ENCODE measurements at regions not wholly inside any gene's neighbourhood (a gene's known extent, or its start where the extent isn't known, plus 50 kb on each side); places are given as distances from the start of the nearest gene placed in this dataset.

- Mint-ChIP-seq H3K4me3 (no peak overlapping the region), H3K27ac (no peak overlapping the region), H3K27me3 (peaks cover 27% of the 10 kb centered on the region), H3K4me1 (peaks cover under 1% of the 10 kb centered on the region), H3K9me3 (ENCODE audit: low read depth) (no peaks in the 10 kb centered on the region), H3K36me3 (no peaks in the 10 kb centered on the region)
- DNase-seq (no peak), ATAC-seq (no peak)
- CTCF ChIA-PET: interaction anchor here (2.0 kb wide), 1 partner anchor 75 kb away, joined by 7 read pairs; no protein-coding TSS in a partner anchor
Observed at GRCh38 chr21:33121715-33122475, 52.0 kb downstream of the OLIG1 start.

GRCh38 chr21:33122507-33122906 lies 52.6 kb downstream of the OLIG1 start:
- Mint-ChIP-seq H3K4me3 (no peak overlapping the region), H3K36me3 (no peaks in the 10 kb centered on the region), H3K27me3 (peaks cover 24% of the 10 kb centered on the region), H3K9me3 (ENCODE audit: low read depth) (no peaks in the 10 kb centered on the region), H3K4me1 (no peaks in the 10 kb centered on the region), H3K27ac (no peak overlapping the region)
- ATAC-seq: no peak
- CTCF ChIA-PET: interaction anchor here (2.0 kb wide), 1 partner anchor 75 kb away, joined by 7 read pairs; no protein-coding TSS in a partner anchor
- no peak for DNase-seq

- DNase-seq (no peak), ATAC-seq (no peak)
- Mint-ChIP-seq H3K4me3 (no peak overlapping the region), H3K27ac (no peak overlapping the region), H3K36me3 (no peaks in the 10 kb centered on the region), H3K27me3 (peaks cover 26% of the 10 kb centered on the region), H3K9me3 (ENCODE audit: low read depth) (no peaks in the 10 kb centered on the region), H3K4me1 (no peaks in the 10 kb centered on the region)
- CTCF ChIA-PET: interaction anchor here (0.7 to 2.0 kb wide), 3 partner anchors 74 to 311 kb away, joined by 3 to 7 read pairs (median 4); no protein-coding TSS in a partner anchor
Observed at GRCh38 chr21:33123374-33124123, 53.6 kb downstream of the OLIG1 start.

- DNase-seq (no peak), ATAC-seq (no peak)
- Mint-ChIP-seq H3K4me3 (no peak overlapping the region), H3K4me1 (no peaks in the 10 kb centered on the region), H3K9me3 (ENCODE audit: low read depth) (no peaks in the 10 kb centered on the region), H3K27me3 (peaks cover 26% of the 10 kb centered on the region), H3K27ac (no peak overlapping the region), H3K36me3 (no peaks in the 10 kb centered on the region)
- CTCF ChIA-PET: interaction anchor here (0.6 to 2.9 kb wide), 4 partner anchors 131 to 408 kb away, joined by 3 to 15 read pairs (median 6); no protein-coding TSS in a partner anchor
Observed at GRCh38 chr21:33124889-33125288, 54.9 kb downstream of the OLIG1 start.

GRCh38 chr21:33125680-33126375 lies 55.9 kb downstream of the OLIG1 start:
- no peak for DNase-seq
- CTCF ChIA-PET: interaction anchor here (0.7 to 2.9 kb wide), 6 partner anchors 26 to 293 kb away, joined by 3 to 15 read pairs (median 4); no protein-coding TSS in a partner anchor
- H3K36me3 Mint-ChIP-seq: no peaks in the 10 kb centered on the region
- ATAC-seq: no peak
- H3K4me1 Mint-ChIP-seq: no peaks in the 10 kb centered on the region
- no peaks in the 10 kb centered on the region for H3K9me3 Mint-ChIP-seq (ENCODE audit: low read depth)
- H3K27ac Mint-ChIP-seq: no peak overlapping the region
- H3K4me3 Mint-ChIP-seq: no peak overlapping the region
- peaks cover 25% of the 10 kb centered on the region for H3K27me3 Mint-ChIP-seq

GRCh38 chr21:33126569-33126968 lies 56.6 kb downstream of the OLIG1 start:
- Mint-ChIP-seq H3K4me3 (no peak overlapping the region), H3K27me3 (peaks cover 29% of the 10 kb centered on the region), H3K9me3 (ENCODE audit: low read depth) (no peaks in the 10 kb centered on the region), H3K4me1 (no peaks in the 10 kb centered on the region), H3K36me3 (no peaks in the 10 kb centered on the region), H3K27ac (no peak overlapping the region)
- CTCF ChIA-PET: interaction anchor here (0.7 to 2.9 kb wide), 9 partner anchors 26 to 289 kb away, joined by 3 to 15 read pairs (median 4); no protein-coding TSS in a partner anchor
- ATAC-seq (no peak), DNase-seq (no peak)

- Mint-ChIP-seq H3K4me3 (peak overlapping the region; percentile 53), H3K9me3 (ENCODE audit: low read depth) (no peaks in the 10 kb centered on the region), H3K27ac (no peak overlapping the region), H3K36me3 (no peaks in the 10 kb centered on the region), H3K4me1 (no peaks in the 10 kb centered on the region), H3K27me3 (peaks cover 34% of the 10 kb centered on the region)
- ATAC-seq (peak; percentile 76), DNase-seq (peak; percentile 76)
- CTCF ChIA-PET: interaction anchor here (1.0 to 2.9 kb wide), 17 partner anchors 8 to 304 kb away, joined by 3 to 15 read pairs (median 3); no protein-coding TSS in a partner anchor
Observed at GRCh38 chr21:33127154-33127867, 57.4 kb downstream of the OLIG1 start.

- H3K9me3 Mint-ChIP-seq (ENCODE audit: low read depth): no peaks in the 10 kb centered on the region
Observed at GRCh38 chr21:33127868-33128242, 57.9 kb downstream of the OLIG1 start.

GRCh38 chr21:33128538-33128937 lies 58.6 kb downstream of the OLIG1 start:
- DNase-seq (no peak), ATAC-seq (no peak)
- H3K27ac Mint-ChIP-seq: no peak overlapping the region
- peaks cover 37% of the 10 kb centered on the region for H3K27me3 Mint-ChIP-seq
- CTCF ChIA-PET: interaction anchor here (1.2 to 1.3 kb wide), 2 partner anchors 68 to 293 kb away, joined by 4 to 5 read pairs; no protein-coding TSS in a partner anchor
- H3K9me3 Mint-ChIP-seq (ENCODE audit: low read depth): no peaks in the 10 kb centered on the region
- no peaks in the 10 kb centered on the region for H3K4me1 Mint-ChIP-seq
- no peaks in the 10 kb centered on the region for H3K36me3 Mint-ChIP-seq
- no peak overlapping the region for H3K4me3 Mint-ChIP-seq

More at GRCh38 chr21:33127868-33128242, 57.9 kb downstream of the OLIG1 start:
- no peak for DNase-seq
- no peak for ATAC-seq
- Mint-ChIP-seq H3K4me3 (no peak overlapping the region), H3K36me3 (no peaks in the 10 kb centered on the region), H3K27ac (no peak overlapping the region), H3K27me3 (peaks cover 36% of the 10 kb centered on the region), H3K4me1 (no peaks in the 10 kb centered on the region)
- CTCF ChIA-PET: interaction anchor here (1.0 to 2.9 kb wide), 18 partner anchors 9 to 303 kb away, joined by 3 to 15 read pairs (median 4); no protein-coding TSS in a partner anchor

- Mint-ChIP-seq H3K36me3 (no peaks in the 10 kb centered on the region), H3K4me3 (no peak overlapping the region), H3K9me3 (ENCODE audit: low read depth) (no peaks in the 10 kb centered on the region), H3K27me3 (peaks cover 39% of the 10 kb centered on the region), H3K4me1 (no peaks in the 10 kb centered on the region), H3K27ac (no peak overlapping the region)
- DNase-seq: no peak
- no peak for ATAC-seq
- CTCF ChIA-PET: interaction anchor here (1.1 to 4.3 kb wide), 4 partner anchors 12 to 65 kb away, joined by 3 to 32 read pairs (median 4); no protein-coding TSS in a partner anchor
Observed at GRCh38 chr21:33132054-33132453, 62.1 kb downstream of the OLIG1 start.

GRCh38 chr21:33133892-33134291 lies 64.0 kb downstream of the OLIG1 start:
- ATAC-seq (no peak), DNase-seq (no peak)
- Mint-ChIP-seq H3K27ac (no peak overlapping the region), H3K4me3 (no peak overlapping the region), H3K4me1 (no peaks in the 10 kb centered on the region), H3K9me3 (ENCODE audit: low read depth) (no peaks in the 10 kb centered on the region), H3K27me3 (peaks cover 26% of the 10 kb centered on the region), H3K36me3 (no peaks in the 10 kb centered on the region)
- CTCF ChIA-PET: interaction anchor here (0.6 to 4.3 kb wide), 2 partner anchors 63 to 976 kb away, joined by 3 to 32 read pairs; no protein-coding TSS in a partner anchor

GRCh38 chr21:33135925-33136324 lies 66.0 kb downstream of the OLIG1 start:
- no peak for ATAC-seq
- Mint-ChIP-seq H3K9me3 (ENCODE audit: low read depth) (no peaks in the 10 kb centered on the region), H3K4me3 (no peak overlapping the region), H3K27ac (no peak overlapping the region), H3K4me1 (no peaks in the 10 kb centered on the region), H3K27me3 (peaks cover 29% of the 10 kb centered on the region), H3K36me3 (no peaks in the 10 kb centered on the region)
- CTCF ChIA-PET: interaction anchor here (0.8 kb wide), 1 partner anchor 9 kb away, joined by 3 read pairs; no protein-coding TSS in a partner anchor
- no peak for DNase-seq
